HG03139 (cell line): ENCODE measurements at regions not wholly inside any gene's neighbourhood (a gene's known extent, or its start where the extent isn't known, plus 50 kb on each side); places are given as distances from the start of the nearest gene placed in this dataset.
"Not testable (repeated sequence)": the region's sequence is repeated elsewhere in the genome, so short reads cannot be mapped to it uniquely, and the experiment has no call there.

Experiments used
- ATAC-seq: cut with Tn5 transposase; IDR thresholded peaks from one replicate; pipeline ENCODE4 v1.9.1; 2021; ENCODE audit not compliant: unreplicated experiment

GRCh38 chr16:29330623-29331022, 75.9 kb downstream of the NPIPB11 start:
- not testable (repeated sequence) for ATAC-seq

- ATAC-seq, result not testable (repeated sequence)
Measured at GRCh38 chr16:29328528-29328927, 78.0 kb downstream of the NPIPB11 start.

DNA sequence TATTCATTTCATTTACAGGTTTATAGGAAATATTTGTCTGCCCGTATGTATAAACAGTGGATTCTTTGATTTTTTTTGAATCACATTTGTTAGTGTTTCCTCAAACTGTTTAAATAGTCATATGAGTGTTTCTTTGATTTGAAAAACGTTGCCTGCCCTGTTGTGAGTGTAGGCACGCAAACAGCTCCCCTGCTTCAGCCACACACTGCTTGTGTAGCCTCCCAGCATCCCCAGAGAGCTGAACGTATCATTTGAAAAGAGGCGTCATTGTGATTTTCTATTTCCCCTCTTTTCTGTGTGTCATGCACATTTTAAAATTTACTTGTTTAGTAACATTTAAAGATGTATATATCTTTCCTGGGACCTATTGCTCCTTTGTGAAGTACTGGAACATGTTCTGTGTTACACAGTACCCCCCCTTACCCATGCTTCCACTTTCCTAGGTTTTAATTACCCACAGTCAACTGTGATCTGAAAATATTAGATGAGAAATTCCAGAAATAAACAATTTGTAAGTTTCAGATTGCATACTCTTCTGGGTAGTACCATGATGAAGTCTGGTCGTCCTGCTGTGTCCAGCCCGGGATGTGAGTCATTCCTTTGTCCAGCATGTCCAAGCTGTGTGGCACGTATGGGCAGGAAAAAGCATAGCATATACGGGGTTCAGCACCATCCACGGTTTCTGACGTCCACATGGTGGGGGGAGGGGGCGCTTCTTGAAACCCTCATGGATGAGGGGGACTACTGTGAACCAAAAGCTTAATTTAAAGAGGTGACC, 78.7 kb downstream of the NPIPB11 start:
- ATAC-seq, result not testable (repeated sequence)

GRCh38 chr16:29326164-29327125, 80.1 kb downstream of the NPIPB11 start:
- ATAC-seq, result not testable (repeated sequence)

DNA sequence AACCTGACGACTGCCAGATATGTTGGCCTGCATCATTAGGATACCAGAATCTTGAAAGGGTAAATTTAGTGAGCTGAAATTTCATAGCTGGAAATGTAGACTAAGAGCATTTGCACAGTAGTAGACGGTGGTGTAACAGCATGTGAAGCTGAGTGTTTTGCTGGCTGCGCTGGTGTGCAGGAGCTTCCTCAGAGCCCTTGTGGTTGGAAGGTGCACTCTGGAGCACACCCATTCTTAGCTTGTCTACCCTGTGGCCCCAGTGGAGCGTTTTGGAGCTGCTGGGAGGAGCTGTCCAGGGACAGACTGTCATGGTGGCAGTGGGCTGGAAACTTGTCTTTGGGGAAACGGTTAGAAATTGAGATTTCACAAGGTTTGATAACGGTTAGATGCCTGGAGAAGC, 82.8 kb downstream of the NPIPB11 start:
- not testable (repeated sequence) for ATAC-seq

- ATAC-seq, result no peak
Measured at GRCh38 chr16:29321585-29321984, 84.9 kb downstream of the NPIPB11 start.

DNA sequence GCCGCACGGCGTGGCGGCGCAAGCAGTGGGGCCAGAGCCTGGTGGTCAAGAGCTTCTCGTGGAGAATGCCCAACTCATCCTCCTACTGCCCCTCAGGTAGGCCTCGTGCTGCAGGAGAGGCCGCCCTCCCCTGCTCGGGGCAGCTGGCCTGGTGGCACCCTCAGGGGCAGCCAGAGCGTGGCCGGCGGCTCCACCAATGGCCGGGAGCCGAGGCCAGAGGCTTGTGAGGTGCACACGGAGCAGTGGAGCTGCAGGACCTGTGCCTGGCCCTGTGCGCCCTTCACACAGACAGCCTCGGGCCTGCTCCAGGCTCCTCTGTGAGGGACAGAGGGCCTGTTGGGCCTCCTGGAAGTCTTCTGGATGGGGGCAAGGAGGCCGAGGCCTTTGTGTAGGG, 85.5 kb downstream of the NPIPB11 start:
- no peak for ATAC-seq

DNA sequence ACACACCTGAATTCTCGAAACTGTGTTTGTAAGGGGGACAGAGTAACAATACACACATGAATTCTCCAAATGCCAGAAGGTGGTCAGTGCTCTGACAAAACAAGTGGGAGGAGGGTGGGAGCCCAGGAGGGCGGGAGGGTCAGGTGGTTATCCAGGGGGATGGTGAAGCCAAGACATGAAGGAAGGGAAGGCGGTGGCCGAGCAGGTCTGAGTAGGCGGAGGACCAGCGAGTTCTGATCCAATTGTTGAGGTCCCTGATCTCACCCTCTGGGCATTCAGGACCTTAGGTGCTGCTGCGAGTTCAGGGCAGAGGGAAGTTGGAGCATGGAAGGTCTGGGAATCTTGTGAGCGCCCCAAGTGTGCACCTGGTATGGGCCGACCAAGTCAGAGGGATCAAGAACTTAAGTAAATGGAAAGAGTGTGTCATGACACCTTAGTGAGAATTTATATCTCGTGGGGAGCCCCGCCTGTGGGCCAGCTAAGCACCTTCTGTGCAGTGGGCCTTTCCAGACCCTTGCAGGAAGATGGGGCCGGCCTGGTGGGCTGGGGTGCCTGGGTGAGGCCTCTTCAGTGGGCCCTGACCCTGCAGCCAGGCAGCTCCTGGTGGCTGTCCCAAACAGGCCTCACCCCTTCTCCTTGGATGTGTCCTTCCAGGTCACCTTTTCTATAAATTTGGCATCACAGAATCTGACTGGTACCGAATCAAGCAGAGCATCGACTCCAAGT, 86.1 kb downstream of the NPIPB11 start:
- ATAC-seq, result no peak

DNA sequence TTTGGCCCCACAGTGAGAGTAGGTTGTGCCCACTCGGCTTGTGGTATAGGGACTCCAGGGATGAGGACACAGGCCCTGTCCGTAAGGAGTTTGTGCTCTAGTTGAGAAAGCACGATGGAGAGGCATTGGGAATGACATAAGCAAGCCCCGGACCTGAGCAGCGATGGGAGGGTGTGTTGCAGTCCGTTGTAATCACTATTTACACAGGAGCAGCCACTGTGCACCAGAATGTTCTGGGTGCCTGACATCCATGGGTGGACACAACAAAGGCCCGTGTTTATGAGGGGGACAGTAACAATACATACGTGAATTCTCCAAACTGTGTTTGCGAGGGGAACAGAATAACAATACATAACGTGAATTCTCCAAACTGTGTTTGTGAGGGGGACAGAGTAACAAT, 86.8 kb downstream of the NPIPB11 start:
- no peak for ATAC-seq

DNA sequence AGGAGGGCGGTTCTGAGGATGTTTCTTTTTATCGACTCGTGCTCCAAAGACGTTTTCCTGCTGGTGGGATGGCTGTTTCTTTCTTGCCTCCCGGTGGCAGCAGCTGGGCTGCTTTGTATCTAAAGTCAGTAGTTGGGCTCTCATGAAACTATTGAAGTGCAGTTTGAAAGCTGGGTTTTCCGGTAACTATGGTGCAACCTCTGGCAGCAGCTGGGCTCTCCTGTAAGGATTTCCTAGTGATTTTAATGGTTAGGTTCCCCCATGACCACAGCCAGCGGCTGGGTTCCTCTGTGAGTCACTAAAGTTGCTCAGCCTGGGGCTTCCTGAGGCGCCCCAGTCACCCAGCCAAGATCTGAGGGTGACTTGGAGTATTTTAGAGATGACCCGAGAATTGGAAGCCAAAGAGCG, 87.9 kb downstream of the NPIPB11 start:
- not testable (repeated sequence) for ATAC-seq

GRCh38 chr16:29318037-29318436, 88.5 kb downstream of the NPIPB11 start:
- ATAC-seq, result no peak

DNA sequence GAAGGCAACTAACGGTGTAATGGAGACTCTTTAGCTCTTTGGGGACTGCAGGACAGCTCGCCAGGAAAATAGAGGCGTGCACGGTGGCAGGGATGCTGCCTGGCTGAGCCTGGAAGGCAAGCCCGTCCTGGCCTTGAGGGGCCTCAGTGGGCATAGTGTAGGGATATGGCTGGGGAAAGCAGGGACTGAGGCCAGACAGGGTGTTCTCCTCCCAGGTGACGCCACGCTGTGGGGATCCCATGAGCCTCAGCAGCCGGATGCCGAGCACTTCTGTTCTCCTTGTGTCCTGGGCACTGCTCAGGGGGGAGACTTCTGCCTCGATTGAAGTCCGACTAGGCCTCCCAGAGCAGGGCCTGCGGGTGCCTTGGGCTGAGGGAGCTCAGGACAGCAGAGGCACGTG, 89.2 kb downstream of the NPIPB11 start:
- ATAC-seq, result no peak

GRCh38 chr16:29316761-29317183, 89.7 kb downstream of the NPIPB11 start:
- ATAC-seq, result no peak

DNA sequence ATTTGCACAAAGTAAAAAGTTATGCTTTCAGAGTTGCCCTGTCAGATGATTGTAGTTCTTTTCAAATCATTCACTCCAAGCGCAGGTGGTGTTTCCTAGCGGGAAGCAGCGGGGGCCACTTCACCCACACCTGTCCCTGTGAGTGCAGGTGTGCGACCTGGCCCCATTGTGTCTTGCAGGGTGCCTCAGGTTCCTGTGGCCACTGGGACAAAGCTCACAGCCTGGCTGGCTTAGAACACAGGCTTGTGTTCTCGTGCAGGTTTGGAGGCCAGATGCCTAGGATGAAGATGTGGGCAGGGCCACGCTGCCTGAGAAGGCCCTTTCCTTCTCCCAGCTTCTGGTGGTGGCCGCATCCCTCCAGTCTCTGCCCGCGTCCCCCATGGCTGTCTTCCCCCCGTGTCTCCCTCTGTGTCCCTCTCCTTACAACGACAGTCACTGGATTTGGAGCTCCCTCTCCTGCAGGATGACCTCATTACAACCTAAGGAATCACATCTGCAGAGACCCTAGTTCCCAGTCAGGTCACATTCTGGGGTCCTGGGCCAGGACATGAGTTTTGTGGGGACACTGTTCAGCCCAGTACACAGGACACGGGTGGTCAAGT, 90.5 kb downstream of the NPIPB11 start:
- ATAC-seq, result no peak

- ATAC-seq, result no peak
Measured at GRCh38 chr16:29315046-29315445, 91.5 kb downstream of the NPIPB11 start.

DNA sequence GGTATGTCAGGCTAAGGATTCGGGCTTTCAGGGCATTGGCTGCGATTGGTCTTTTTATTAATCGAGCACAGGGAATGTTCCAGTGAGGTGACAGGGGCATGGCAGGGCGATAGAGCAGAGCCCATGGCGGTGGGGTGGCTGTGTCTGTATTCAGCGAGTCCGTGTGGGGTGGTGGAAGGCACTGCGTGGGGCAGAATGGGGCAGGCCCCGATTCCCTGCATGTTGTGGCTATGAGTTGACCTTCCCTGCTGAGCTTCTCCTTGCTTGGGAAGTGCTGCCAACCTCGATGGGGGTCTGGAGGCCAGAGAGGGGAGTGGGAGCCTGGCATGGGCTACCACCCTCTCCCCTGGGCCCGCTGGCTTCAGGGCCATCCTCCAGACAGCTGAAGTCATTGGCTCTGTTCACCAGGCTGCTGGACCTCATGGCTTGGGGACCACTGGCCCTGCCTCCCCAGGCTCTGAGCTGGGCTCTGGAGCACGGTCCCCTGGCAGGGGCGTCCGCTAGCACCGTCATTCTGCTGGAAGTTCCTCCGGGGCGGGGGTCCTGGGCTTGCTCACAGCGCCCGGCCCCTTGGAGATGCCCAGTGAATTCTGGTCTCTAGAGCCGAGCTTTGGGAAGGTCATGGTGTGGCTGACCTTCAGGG, 92.1 kb downstream of the NPIPB11 start:
- no peak for ATAC-seq

- no peak for ATAC-seq
Measured at GRCh38 chr16:29313559-29314048, 92.9 kb downstream of the NPIPB11 start.

GRCh38 chr16:29312835-29313558, 93.5 kb downstream of the NPIPB11 start:
- no peak for ATAC-seq

- not testable (repeated sequence) for ATAC-seq
Measured at GRCh38 chr16:29312345-29312675, 94.2 kb downstream of the NPIPB11 start.
